ENCODE measurements at regions not wholly inside any gene's neighbourhood (a gene's known extent, or its start where the extent isn't known, plus 50 kb on each side); places are given as distances from the start of the nearest gene placed in this dataset.

GRCh38 chr11:8740129-8740528 is 57.5 kb downstream of the RPL27A start:
- DNase-seq: no peak

DNA sequence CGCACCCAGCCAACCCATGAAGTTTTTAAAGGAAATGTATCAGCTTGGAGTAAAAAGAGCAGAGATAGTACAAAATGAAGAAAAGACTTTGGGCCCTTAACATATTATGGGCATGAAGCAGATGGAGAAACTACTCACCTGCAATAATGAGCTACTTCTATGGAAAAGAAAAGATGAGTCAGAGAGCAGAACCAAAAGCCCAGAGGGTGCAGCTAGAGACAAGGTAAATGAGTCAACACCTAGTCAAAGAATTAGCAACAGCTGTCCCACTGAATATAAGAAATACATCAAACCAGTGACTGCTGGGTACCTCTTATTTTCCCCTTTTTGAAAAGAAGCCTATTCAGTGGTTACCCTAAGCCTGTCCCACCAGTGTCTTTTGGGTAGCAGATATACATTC is 61.8 kb downstream of the RPL27A start:
- no peak for DNase-seq

GRCh38 chr11:8745431-8746253 is 63.0 kb downstream of the RPL27A start:
- no peak for DNase-seq

GRCh38 chr11:8746331-8746974 is 63.9 kb downstream of the RPL27A start:
- no peak for DNase-seq

GRCh38 chr11:8747173-8747572 is 64.6 kb downstream of the RPL27A start:
- DNase-seq: no peak

DNA sequence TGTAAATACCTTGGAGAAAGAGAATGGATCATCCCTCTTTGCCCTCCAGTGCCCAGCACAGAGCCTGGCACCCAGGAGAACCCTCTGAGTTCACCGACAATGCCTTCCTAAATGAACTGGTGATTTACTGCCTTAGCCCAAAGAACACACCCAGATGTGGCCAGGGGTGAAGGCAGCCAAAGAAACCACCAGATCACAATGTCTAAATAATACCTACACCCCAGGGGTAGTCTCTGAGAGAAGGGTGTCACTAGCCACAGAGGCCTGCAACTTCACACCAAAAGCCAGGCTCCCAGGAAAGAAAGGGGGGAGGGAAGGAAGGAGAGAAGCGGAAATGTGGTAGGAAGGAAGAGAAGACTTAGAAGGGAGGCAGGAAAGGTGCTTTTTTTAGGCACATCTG is 65.7 kb downstream of the RPL27A start:
- DNase-seq: no peak

DNA sequence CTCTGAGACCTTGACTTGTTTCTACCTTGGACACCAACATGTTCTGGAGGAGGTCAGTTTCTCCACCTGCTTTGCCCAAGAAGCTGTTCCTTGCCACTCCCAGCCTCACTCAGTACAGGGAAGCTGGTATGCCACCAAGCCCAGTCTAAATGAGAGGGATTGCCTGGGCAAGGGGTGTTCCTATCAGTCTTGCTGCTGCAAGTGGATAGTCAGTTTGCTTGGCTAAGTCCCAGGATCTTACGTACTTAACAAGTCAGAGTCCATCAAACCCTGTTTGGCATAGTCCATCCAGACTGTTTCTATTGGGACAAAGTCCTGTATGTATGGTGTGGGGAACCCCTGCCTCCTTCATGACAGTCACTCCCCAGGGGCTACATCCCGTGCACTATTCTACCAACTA is 66.6 kb downstream of the RPL27A start:
- DNase-seq: no peak

- no peak for DNase-seq
Measured at GRCh38 chr11:8754241-8754640, 71.6 kb downstream of the RPL27A start.

DNA sequence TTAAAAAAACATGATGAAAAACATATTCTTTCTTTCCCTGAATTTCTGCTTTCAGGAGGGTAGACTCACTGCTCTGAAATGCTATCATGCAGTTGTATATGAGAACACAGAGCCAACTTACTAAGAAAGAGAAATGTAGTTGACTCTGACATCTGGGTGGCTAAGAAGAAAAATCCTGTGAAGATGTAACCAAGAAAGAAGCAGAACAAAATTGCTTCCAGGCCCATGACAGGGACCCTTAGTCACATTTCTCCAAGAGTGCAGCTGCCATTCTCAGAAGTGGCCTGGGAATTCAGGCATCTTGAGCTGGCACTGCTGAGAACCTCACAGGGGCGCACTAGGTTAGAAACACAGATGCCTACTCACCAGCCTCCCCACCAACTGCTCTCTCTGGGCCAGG is 73.6 kb downstream of the RPL27A start:
- no peak for DNase-seq

DNA sequence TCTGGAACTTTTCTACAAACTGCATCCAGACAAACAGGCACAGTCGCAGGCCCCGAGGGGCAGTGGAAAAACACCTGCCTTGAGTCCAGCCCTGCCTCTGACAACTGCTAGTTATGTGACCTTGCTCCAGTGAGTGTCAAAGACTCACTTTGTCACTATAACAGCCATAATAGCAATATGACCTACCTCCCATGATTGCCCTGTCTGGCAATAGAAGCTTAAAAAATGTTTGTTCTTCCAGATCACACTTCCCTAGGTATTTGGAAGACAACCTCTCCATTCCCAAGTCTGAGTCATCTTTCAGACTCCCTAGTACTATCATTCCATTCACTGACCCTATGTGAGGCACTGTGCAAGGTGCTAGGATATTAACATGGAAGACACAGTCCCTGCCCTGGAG is 74.5 kb downstream of the RPL27A start:
- no peak for DNase-seq

DNA sequence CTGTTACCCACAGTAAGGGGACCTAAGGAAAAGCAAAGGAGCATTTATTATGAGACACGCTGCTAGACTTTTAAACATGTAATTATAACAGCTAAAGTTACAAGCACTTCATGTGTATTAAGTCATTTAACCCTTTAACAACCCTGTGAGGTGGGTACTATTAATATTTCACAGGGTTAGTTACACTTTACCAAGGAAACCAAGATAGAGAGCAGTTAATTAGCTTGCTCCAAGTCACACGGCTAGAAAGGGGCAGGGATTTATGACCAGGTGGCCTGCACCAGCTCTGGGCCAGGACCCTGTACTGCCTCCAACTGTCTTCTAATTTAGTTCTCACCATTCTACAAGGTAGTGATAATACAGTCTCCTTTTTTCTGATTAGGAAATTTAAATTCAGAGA is 74.9 kb downstream of the RPL27A start:
- no peak for DNase-seq

DNA sequence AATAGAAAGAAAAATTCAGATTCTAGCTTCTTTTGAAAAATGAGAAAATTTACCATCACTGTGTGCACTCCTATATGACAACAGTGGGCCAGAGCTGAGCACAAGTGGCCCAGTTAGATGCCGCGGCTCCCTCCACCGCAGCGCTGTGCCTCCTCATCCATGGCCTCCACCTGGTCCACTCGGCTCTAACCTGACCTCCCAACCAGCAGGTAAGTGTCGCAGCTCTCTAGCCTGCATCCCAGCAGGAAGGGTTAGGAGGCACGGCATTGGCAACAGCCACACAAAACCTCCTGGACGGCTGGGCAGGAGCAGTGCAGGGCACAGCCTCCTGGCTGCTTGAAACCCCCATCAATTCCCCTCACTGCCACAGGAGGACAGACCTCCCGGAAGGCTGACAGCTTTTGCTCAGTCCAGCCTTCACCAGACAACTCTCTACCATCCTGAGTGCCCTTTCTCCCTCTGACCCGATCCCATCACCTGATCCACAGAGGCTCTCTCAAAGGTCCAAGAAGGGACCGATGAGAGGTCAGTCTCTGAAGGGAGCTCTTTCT is 76.1 kb downstream of the RPL27A start:
- DNase-seq: no peak

DNA sequence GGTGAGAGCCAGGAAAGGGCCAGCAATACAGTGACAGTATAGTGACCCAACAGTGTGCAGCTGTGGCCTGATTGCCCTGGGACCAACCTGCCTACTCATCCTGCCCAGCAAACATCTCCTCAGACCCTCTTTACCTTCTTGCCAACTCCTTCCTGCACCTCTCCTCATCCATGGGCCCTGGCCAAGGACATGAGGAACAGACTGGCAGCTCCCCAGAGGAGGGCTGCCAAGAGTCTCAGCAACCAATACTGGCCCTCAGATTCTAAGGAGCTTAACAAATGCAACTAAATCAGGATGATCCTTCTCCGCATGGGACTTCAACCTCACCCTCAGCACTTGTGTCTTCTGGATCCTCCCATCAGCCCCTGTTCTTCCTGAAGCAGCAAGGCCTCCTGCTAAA is 77.0 kb downstream of the RPL27A start:
- no peak for DNase-seq

GRCh38 chr11:8760896-8761295 is 78.3 kb downstream of the RPL27A start:
- DNase-seq: no peak

DNA sequence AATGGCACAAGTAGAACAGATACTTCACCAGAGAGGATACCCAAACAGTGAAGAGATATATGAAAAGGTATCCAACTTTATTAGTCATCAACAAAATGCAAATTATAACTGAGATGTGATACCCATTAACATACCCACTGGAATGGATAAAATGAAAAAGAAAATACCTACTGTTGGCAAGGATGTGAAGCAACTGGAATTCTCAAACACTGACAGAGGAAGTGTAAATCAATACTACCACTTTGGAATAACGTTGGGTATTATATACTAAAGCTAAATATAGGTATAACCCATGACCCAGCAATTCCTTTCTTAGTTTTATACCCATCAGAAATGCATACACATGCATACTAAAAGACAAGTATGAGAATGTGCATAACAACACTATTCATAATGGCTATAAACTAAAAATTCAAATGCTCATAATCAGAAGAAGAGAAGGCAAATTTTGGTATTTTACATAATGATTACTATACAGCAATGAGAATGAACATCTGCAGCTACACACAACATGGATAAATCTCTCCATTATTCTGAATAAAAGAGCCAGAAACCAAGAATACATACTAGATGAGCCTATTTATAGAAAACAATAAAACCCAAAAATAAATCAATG is 80.6 kb downstream of the RPL27A start:
- DNase-seq: no peak

DNA sequence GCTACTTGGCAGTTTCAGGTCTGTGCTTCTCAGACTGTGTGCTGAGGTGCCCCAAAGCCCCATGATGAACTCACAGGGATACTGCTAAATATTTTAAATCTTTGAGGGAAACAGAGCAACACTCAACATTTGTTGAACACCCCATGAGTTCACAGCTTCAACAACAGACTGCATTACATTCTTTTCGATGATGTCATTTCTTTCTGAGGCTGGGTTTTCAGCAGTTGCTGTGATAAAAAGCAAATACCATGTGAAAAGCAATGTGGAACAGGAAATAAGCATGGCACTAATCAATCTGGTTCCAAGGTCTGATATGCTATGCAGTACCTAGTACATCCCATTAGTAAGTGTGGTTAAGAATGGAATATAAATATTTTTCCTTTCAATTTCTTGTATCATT is 82.7 kb downstream of the RPL27A start:
- no peak for DNase-seq

DNA sequence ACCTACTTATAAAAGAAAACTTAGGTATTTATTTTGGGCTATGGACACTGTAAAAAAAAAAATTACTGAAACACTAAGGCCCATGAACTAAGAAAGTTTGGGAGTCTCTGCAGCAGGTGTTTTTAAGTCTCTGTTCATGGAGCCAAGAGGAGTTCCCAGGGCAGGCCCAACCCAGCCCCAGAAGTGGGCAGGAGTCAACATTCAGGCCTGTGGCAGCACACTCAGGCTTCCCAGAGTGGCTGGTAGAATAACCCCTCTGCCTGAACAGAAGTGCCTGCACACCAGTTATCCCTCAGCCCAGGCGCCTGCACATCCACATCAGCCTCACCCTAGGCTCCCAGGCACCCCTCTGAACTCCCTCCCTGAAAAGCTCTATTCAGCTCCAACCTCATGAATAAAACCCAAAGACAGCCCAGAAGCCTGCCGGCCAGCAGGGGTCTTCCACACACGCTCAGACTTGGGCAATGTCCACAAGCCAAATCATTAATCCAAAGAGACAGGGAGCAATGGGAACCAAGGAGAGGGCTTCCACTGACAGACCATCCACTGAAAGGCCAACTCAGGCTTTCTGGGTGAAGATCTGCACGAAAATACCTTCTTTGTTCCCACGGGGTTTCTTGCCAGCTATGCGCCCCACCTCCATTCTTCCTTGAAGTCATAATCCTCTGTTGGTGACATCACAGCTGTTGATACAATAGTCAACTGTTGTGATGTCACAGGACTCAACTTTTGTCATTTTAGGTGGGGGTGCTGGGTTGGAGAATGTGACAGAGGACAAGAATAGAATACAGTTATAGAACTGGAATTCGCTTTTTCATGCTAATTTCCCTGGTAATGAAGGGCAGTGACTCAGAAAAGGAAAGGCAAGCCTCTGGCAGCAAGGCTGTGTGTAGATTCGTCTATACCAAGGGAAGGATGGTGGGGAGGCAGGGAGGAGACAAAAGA is 83.7 kb downstream of the RPL27A start:
- no peak for DNase-seq

DNA sequence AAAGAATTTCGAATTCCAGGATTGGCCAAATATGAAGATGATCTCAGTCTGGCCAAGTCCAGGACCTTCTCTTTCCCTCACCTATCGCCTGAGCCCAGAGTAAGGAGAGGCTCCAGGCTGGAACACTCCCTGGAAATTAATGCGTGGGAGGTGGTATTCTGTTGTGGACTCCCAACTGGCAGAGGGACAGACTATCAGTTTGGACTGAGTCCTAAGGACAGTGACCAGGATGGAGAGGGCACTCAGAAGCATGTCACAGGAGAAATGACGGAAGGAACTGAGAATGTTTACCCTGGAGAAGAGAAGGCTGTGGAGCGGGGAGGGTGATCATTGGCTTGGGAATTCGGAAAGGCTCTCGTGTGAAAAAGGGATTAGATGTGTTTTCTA is 84.4 kb downstream of the RPL27A start:
- DNase-seq: no peak

DNA sequence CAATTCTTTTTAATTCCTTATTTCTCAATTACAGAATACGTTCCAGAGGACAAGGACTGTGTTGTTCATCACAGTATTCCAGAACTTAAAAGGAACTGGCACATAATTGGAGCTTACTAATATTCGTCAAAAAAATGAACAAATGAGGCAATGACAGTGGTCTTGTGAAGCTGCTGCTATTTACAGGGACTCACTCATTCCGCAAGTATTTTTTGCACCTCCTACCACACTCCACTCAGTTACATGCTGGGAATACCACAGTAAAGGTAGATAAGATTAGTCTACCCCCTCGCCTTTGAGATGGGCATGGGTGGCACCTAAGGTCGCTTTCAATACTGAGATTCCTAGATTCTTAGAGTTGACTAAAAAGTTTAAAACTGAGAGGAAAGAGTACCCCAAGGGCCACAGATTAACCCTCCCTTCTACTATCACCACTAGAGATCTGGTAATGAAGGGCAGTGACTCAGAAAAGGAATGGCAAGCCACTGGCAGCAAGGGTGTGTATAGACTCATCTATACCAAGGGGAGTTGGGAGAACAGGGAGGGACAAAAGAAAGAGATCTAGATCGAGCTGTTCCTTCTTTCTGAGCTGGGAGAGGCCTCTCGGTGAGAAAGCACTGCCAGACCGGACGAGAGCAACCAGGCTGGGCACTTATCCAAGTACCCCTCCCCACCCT is 85.0 kb downstream of the RPL27A start:
- no peak for DNase-seq

- DNase-seq: no peak
Measured at GRCh38 chr11:8768625-8769333, 86.2 kb downstream of the RPL27A start.
